ENCODE measurements at regions not wholly inside any gene's neighbourhood (a gene's known extent, or its start where the extent isn't known, plus 50 kb on each side); places are given as distances from the start of the nearest gene placed in this dataset.

- no peak for DNase-seq
- in situ Hi-C loops (cut with HindIII; ENCODE audit: low pct_ligation_motif_present, low pct_unique_long_range_greater_than_20kb, low sequenced_read_pairs), result no loop called here
Measured at GRCh38 chr3:40768046-40768445, 243.3 kb downstream of the ZNF621 start.

GRCh38 chr3:40768536-40768935 lies 243.8 kb downstream of the ZNF621 start:
- in situ Hi-C loops (cut with HindIII; ENCODE audit: low pct_ligation_motif_present, low pct_unique_long_range_greater_than_20kb, low sequenced_read_pairs), result no loop called here
- no peak for DNase-seq

- in situ Hi-C loops (cut with HindIII; ENCODE audit: low pct_ligation_motif_present, low pct_unique_long_range_greater_than_20kb, low sequenced_read_pairs), result no loop called here
- no peak for DNase-seq
Measured at GRCh38 chr3:40770061-40770460, 245.3 kb downstream of the ZNF621 start.

GRCh38 chr3:40771112-40771511 lies 246.4 kb downstream of the ZNF621 start:
- no peak for DNase-seq
- in situ Hi-C loops (cut with HindIII; ENCODE audit: low pct_ligation_motif_present, low pct_unique_long_range_greater_than_20kb, low sequenced_read_pairs), result no loop called here

- in situ Hi-C loops (cut with HindIII; ENCODE audit: low pct_ligation_motif_present, low pct_unique_long_range_greater_than_20kb, low sequenced_read_pairs), result no loop called here
- no peak for DNase-seq
Measured at GRCh38 chr3:40779039-40779438, 254.3 kb downstream of the ZNF621 start.

GRCh38 chr3:40780291-40780924 lies 255.6 kb downstream of the ZNF621 start:
- in situ Hi-C loops (cut with HindIII; ENCODE audit: low pct_ligation_motif_present, low pct_unique_long_range_greater_than_20kb, low sequenced_read_pairs), result no loop called here

GRCh38 chr3:40780925-40781406 lies 256.2 kb downstream of the ZNF621 start:
- in situ Hi-C loops (cut with HindIII; ENCODE audit: low pct_ligation_motif_present, low pct_unique_long_range_greater_than_20kb, low sequenced_read_pairs), result no loop called here
- no peak for DNase-seq

More at GRCh38 chr3:40780291-40780924, 255.6 kb downstream of the ZNF621 start:
- DNase-seq, result no peak

- in situ Hi-C loops (cut with HindIII; ENCODE audit: low pct_ligation_motif_present, low pct_unique_long_range_greater_than_20kb, low sequenced_read_pairs), result no loop called here
- peak; percentile 30 for DNase-seq
Measured at GRCh38 chr3:40782111-40782721, 257.5 kb downstream of the ZNF621 start.

GRCh38 chr3:40790746-40791145 lies 266.0 kb downstream of the ZNF621 start:
- in situ Hi-C loops (cut with HindIII; ENCODE audit: low pct_ligation_motif_present, low pct_unique_long_range_greater_than_20kb, low sequenced_read_pairs), result no loop called here

GRCh38 chr3:40793730-40794129 lies 269.0 kb downstream of the ZNF621 start:
- DNase-seq, result no peak
- in situ Hi-C loops (cut with HindIII; ENCODE audit: low pct_ligation_motif_present, low pct_unique_long_range_greater_than_20kb, low sequenced_read_pairs), result no loop called here

More at GRCh38 chr3:40790746-40791145, 266.0 kb downstream of the ZNF621 start:
- no peak for DNase-seq

GRCh38 chr3:40800343-40800742 lies 275.6 kb downstream of the ZNF621 start:
- peak; percentile 94 for DNase-seq
- in situ Hi-C loops (cut with HindIII; ENCODE audit: low pct_ligation_motif_present, low pct_unique_long_range_greater_than_20kb, low sequenced_read_pairs), result no loop called here

- in situ Hi-C loops (cut with HindIII; ENCODE audit: low pct_ligation_motif_present, low pct_unique_long_range_greater_than_20kb, low sequenced_read_pairs), result no loop called here
- peak; percentile 34 for DNase-seq
Measured at GRCh38 chr3:40801284-40801741, 276.6 kb downstream of the ZNF621 start.

GRCh38 chr3:40803311-40803710 lies 278.6 kb downstream of the ZNF621 start:
- in situ Hi-C loops (cut with HindIII; ENCODE audit: low pct_ligation_motif_present, low pct_unique_long_range_greater_than_20kb, low sequenced_read_pairs), result no loop called here
- DNase-seq, result no peak

- DNase-seq, result no peak
Measured at GRCh38 chr3:40805456-40805855, 280.7 kb downstream of the ZNF621 start.

GRCh38 chr3:40810813-40811212 lies 286.1 kb downstream of the ZNF621 start:
- no peak for DNase-seq
- in situ Hi-C loops (cut with HindIII; ENCODE audit: low pct_ligation_motif_present, low pct_unique_long_range_greater_than_20kb, low sequenced_read_pairs), result no loop called here

More at GRCh38 chr3:40805456-40805855, 280.7 kb downstream of the ZNF621 start:
- in situ Hi-C loops (cut with HindIII; ENCODE audit: low pct_ligation_motif_present, low pct_unique_long_range_greater_than_20kb, low sequenced_read_pairs), result no loop called here

- in situ Hi-C loops (cut with HindIII; ENCODE audit: low pct_ligation_motif_present, low pct_unique_long_range_greater_than_20kb, low sequenced_read_pairs), result no loop called here
- no peak for DNase-seq
Measured at GRCh38 chr3:40817017-40817416, 292.3 kb downstream of the ZNF621 start.

GRCh38 chr3:40821315-40821714 lies 296.6 kb downstream of the ZNF621 start:
- DNase-seq, result no peak
- in situ Hi-C loops (cut with HindIII; ENCODE audit: low pct_ligation_motif_present, low pct_unique_long_range_greater_than_20kb, low sequenced_read_pairs), result no loop called here

GRCh38 chr3:40827226-40827625 lies 302.5 kb downstream of the ZNF621 start:
- DNase-seq, result no peak
- in situ Hi-C loops (cut with HindIII; ENCODE audit: low pct_ligation_motif_present, low pct_unique_long_range_greater_than_20kb, low sequenced_read_pairs), result no loop called here

- peak; percentile 53 for DNase-seq
- in situ Hi-C loops (cut with HindIII; ENCODE audit: low pct_ligation_motif_present, low pct_unique_long_range_greater_than_20kb, low sequenced_read_pairs), result no loop called here
Measured at GRCh38 chr3:40827942-40828688, 303.4 kb downstream of the ZNF621 start.

Measured in ACHN (cell line).